Amniotic epithelial cell (primary cell): ENCODE measurements at regions not wholly inside any gene's neighbourhood (a gene's known extent, or its start where the extent isn't known, plus 50 kb on each side); places are given as distances from the start of the nearest gene placed in this dataset.
"Not testable (repeated sequence)": the region's sequence is repeated elsewhere in the genome, so short reads cannot be mapped to it uniquely, and the experiment has no call there.

Experiments used
- DNase-seq: peaks from one replicate; pipeline ENCODE4 v3.0.0-alpha.2; 2010; ENCODE audit warnings: low read depth

- DNase-seq, result no peak
Observed at GRCh38 chr1:241447031-241447644, 72.4 kb downstream of the FH start.

DNA sequence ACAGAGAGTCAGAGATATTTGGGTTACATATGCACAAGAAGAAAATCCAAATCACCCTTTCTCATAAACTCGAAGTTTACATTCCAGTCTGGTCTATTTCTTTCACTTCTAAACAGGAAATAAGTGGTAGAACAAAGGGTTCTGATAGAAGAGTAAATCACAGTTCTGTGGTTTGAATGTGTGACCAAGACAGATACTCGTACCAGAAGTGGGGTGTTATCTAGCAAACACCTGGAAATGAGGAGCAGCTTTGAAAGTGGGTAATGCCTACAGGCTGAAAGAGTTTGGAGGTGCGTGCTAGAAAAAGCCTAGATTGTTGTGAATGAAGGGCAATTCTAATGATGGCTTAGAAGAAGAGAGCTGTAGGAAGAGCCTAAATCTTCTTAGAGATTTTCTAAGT is 74.7 kb downstream of the FH start:
- DNase-seq, result no peak

DNA sequence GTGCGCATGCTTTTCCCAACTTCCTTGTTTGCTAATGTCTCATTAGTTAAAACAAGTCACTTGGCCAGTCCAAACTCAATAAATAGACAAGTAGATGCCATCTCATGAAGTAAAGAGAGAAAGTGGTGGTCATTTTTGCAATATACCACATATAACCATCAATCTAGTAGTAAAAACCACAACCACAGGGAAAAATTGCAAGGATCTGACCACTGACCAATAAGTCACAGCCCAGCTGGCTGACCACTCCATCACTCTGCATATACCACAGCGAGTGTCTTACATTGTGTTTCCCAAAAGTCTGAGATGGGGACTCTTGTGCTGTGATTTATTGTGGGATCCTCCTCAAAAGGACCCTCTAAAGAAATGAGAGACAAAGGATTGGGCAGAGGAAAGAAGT is 76.0 kb downstream of the FH start:
- DNase-seq, result peak; percentile 5

DNA sequence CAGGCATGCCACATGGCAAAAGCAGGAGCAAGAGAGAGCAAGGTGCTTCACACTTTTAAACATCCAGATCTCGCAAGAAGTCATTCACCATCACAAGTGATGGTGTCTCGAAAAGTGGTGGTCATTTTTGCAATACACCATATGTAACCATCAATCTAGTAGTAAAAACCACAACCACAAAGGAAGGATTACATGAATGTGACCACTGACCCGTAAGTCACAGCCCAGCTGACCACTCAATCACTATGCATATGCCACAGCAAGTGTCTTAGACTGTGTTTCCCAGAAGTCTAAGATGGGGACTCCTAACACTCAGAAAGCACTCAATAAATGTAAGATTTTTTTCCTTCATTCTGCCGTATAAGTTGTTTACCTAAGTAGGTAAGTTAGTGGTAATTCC is 76.9 kb downstream of the FH start:
- no peak for DNase-seq

DNA sequence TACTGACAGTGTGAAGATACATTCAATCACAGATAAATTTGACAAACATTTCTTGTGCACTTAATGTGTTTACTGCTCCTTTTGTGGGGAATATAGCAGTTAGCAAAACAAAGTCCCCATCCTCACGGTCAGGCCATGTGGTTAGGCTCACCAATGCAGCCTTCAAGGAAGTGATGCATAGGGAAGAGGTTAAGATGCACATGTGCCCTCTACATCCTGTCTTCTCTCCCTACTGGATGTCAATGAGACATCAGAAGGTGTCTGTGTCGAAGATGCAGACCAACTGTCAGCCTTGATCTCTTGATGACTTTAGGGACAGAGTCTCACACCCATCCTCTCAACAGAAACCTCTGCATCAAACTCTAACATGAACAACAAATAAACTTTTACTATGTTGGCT is 78.7 kb downstream of the FH start:
- DNase-seq, result no peak

DNA sequence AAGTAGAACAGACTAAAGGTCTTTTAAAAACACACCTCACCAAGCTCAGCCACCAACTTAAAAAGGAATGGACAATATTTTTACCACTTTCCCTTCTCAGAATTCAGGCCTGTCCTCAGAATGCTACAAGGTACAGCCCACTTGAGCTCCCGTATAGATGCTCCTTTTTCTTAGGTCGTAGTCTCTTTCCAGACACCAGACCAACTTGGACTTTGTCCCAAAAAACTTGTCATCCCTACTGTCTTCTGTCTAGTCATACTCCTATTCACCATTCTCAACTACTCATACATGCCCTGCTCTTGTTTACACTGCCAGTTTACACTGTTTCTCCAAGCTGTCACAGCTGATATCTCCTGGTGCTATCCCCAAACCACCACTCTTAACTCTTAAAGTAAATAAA is 80.9 kb downstream of the FH start:
- not testable (repeated sequence) for DNase-seq

DNA sequence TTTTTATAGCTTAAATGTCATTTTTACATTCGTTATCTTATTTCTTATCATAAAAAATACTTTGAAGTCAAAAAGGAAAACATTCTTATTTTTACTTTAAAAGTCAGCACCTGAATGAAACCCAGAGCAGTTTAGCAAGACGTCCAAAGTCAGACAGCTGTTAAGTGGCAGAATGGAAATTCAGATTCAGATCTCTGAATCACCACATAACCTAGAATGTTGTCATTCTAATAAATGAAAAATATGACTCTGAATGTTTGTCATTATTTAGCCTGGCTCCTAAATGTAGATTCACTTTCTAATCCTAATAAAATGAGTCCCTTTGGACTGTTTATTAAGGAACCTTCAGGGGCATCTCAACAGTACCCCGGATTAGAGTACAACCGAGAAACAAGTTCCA is 75.2 kb upstream of the RGS7 start:
- no peak for DNase-seq

DNA sequence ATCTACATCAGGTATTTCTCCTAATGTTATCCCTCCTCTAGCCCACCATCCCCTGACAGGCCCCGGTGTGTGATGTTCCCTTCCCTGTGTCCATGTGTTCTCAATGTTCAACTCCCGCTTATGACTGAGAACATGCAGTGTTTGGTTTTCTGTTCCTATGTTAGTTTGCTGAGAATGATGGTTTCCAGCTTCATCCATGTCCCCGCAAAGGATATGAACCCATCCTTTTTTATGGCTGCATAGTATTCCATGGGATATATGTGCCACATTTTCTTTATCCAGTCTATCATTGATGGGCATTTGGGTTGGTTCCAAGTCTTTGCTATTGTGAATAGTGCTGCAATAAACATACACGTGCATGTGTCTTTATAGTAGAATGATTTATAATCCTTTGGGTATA is 68.1 kb upstream of the RGS7 start:
- DNase-seq, result not testable (repeated sequence)

- DNase-seq, result no peak
Observed at GRCh38 chr1:241424480-241424971, 67.5 kb upstream of the RGS7 start.

- DNase-seq, result no peak
Observed at GRCh38 chr1:241423541-241424479, 66.8 kb upstream of the RGS7 start.

DNA sequence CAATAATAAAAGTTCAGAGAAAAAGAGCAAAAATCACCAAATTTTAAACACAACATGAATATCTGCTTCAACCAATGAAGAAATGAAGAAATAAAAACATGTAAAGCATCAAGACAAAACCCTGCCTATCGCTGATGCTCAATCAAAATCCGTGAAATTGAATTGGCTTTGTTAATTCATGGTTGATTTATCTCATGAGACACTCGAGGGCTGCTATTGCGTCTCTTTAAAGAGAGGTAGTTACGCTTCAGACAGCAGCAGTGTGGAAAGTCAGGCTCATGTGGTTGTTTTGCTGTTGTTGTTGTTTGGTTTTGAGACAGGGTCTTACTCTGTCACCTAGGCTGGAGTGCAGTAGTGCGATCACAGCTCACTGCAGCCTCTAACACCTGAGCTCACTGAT is 65.5 kb upstream of the RGS7 start:
- no peak for DNase-seq

DNA sequence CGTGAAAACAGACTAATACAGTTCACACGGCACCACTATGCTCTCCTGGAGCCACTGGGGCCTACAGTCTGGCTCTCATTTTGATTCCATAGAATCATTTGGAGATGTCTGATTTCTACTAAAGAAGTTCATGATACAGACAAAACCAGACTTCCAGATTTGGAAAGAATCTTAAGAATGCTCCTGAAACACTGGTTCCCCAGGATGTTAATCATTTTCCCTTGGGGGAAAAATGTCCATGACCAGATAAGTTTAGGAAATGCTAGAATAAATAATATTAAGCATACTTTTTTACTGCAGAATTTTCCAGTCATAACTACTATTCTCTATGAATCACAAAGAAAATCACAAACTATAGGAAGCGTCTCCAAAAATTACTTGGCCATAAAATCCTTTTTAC is 63.0 kb upstream of the RGS7 start:
- DNase-seq, result no peak

DNA sequence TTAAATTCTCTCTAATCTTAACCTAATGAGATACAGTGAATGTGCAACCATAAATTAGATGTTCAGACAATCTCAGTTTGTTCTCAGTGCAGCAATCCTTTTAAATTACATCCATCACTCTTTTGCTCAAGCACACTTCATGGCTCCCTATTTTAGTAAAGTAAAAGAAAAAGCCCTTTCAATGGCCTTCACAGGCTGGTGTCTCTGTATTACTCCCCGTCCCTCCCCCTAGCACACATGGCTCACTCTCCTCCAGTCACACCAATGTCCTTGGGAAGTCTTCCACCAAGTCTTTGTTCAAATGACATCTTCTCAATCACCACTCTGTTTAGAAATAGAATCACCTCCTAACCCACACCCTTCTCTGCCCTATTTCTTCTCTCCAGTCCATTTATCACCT is 60.3 kb upstream of the RGS7 start:
- DNase-seq, result no peak

- DNase-seq, result no peak
Observed at GRCh38 chr1:241413974-241414373, 57.0 kb upstream of the RGS7 start.

DNA sequence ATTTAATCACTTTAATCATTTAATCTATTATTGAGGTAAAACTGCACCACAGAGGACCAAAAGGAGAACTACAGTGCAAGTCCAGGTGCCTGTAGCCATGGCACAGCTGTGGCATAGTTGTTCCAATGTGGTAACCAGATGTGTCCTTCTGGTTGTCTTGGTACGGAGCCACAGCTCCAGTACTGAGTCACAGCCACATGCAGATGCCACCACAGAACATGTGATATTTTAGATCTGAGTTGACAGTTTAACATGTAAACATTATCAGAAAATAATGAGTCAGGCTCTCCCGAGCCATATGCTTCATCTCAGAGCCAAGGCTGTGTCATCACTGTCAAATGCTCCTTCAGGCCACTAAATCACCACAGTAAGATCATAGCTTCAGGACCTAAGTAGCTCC is 56.4 kb upstream of the RGS7 start:
- peak; percentile 37 for DNase-seq

GRCh38 chr1:241412646-241413045 is 55.6 kb upstream of the RGS7 start:
- DNase-seq, result no peak

DNA sequence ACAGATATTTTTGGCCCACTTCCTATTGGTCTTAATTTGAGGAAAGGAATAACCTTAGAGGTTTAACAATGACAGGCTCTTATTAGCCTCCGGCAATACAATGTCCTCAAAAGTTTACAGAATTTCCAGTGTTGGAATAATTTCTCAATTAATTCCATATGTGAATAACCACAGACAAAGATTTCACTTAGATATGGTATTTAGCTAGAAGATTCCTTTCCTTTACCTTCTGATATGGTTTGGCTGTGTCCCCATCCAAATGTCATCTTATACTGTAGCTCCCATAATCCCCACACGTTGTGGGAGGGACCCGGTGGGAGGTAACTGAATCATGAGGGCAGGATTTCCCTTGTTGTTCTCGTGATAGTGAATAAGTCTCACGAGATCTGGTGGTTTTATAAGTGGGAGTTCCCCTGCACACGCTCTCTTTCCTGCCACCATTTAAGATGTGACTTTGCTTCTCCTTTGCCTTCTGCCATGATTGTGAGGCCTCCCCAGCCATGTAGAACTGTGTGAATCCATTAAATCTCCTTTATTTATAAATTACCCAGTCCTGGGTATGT is 54.9 kb upstream of the RGS7 start:
- no peak for DNase-seq

DNA sequence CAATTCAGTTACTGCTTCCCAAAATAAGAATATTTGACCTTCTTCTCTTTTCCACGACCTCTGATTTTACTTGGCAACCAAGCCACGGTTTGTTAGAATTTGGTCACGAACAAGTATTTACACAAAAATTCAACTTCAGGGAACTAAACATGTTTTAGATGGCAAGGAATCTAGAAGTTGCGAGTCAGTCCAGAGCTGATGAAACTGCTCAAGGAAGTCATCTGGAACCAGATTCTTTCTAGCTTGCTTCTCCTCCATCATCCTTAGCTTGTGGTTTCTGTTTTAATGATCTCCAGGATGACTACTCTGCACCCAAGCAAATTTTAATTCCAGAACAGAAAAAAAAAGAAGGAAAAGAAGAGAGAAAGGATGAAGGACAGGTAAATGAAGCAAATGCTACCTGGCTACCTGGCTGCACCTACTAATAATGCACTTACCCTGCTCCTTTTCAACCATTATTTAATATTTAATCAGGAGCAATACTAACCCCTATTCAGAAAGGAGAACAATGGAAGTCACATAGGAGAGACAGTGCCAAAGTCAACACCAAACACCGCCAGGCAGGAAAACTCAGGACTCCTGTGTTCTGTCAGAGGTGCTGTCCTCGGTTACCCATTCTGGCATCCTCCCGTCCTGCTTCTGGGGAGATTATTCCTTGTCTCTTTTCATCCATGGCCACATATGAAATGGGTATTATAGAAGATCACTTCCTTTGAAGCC is 54.2 kb upstream of the RGS7 start:
- no peak for DNase-seq

DNA sequence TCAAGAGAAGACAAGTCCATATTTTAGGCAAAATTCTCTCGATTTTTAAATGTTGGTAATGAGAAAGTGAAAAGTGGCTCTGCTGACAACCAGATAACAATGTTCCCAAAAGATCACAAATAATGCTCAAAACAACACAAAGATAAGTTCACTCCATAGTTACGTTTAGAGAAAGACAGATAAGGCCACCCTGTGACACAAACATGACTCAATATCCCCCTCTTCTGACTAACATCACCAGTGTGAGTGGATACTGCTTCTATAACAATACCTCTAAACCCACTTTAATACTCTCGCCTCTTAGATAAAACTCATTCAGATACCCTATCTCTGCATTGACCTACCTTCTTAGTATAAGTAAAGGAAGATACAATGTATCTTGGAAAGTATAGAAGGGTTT is 51.2 kb upstream of the RGS7 start:
- peak; percentile 6 for DNase-seq
